Gastrocnemius medialis (tissue), 4 donors: ENCODE measurements at regions not wholly inside any gene's neighbourhood (a gene's known extent, or its start where the extent isn't known, plus 50 kb on each side); places are given as distances from the start of the nearest gene placed in this dataset.
"Not testable (repeated sequence)": the region's sequence is repeated elsewhere in the genome, so short reads cannot be mapped to it uniquely, and the experiment has no call there.

Experiments used
- ATAC-seq, 2 donors: fragments of 150-250 bp; one replicate each; pipeline ENCODE4 v1.9.1; 2016
- DNase-seq, 2 donors: peaks; one replicate each; pipeline ENCODE4 v3.0.0-alpha.2; 2019
- H3K27ac ChIP-seq, 4 donors: fragments of 200-600 bp; sonication (generic); 1 replicate in 1 of 4; 2 replicates in 3 of 4; pipeline ENCODE4 v1.5.1; 2016 to 2018; ENCODE audit warnings: mild to moderate bottlenecking in 2 of 4, moderate library complexity in 1 of 4
- H3K27me3 ChIP-seq, 3 donors: fragments of 200-600 bp; sonication (generic) in 2 of 3; 1 replicate in 1 of 3; 2 replicates in 2 of 3; pipeline versions ENCODE4 v1.5.1 to v1.6.0; 2016 to 2019; ENCODE audit warnings: mild to moderate bottlenecking in 1 of 3, moderate library complexity in 1 of 3
- H3K36me3 ChIP-seq, 2 donors: fragments of 200-600 bp; sonication (generic) in 1 of 2; one replicate each; pipeline ENCODE4 v1.5.1; 2017 to 2018
- H3K4me1 ChIP-seq, 2 donors: fragments of 200-600 bp; sonication (generic) in 1 of 2; one replicate each; pipeline ENCODE4 v1.5.1; 2016 to 2017; ENCODE audit warnings: mild to moderate bottlenecking in 2 of 2
- H3K4me3 ChIP-seq, 4 donors: fragments of 200-600 bp; sonication (generic) in 3 of 4; 1 replicate in 1 of 4; 2 replicates in 3 of 4; pipeline ENCODE4 v1.5.1; 2016 to 2019; ENCODE audit warnings: mild to moderate bottlenecking in 2 of 4
- H3K9me3 ChIP-seq, 3 donors: fragments of 200-600 bp; sonication (generic) in 2 of 3; 1 replicate in 1 of 3; 2 replicates in 2 of 3; pipeline ENCODE4 v1.5.1; 2016 to 2019
- CTCF ChIP-seq, 5 experiments: fragments of 450-650 bp in 3 of 5; fragments of 200-600 bp in 2 of 5; sonication (generic) in 2 of 5; IDR thresholded peaks in 4 of 5; conservative IDR thresholded peaks in 1 of 5; 1 replicate in 4 of 5; 2 replicates in 1 of 5; pipeline ENCODE4 v1.5.1; 2016 to 2019; ENCODE audit warnings: antibody characterized with exemption in 5 of 5, mild to moderate bottlenecking in 3 of 5, moderate library complexity in 3 of 5
- POLR2A ChIP-seq, 2 donors: fragments of 450-650 bp; IDR thresholded peaks; one replicate each; pipeline ENCODE4 v1.6.1; 2017; ENCODE audit warnings: antibody characterized with exemption in 2 of 2, mild to moderate bottlenecking in 2 of 2, moderate library complexity in 2 of 2
- in situ Hi-C, 4 donors: fragments of 200-750 bp; cut with MboI; loops; one replicate each; pipeline versions ENCODE4 v1.15.0 to v1.8.0; 2017; ENCODE audit warnings: low sequenced_read_pairs in 4 of 4
- intact Hi-C: fragments of 100-400 bp; cut with DNase I; formaldehyde crosslinking; loops from one replicate; pipeline ENCODE4 v1.15.1; 2023; ENCODE audit warnings: low total_unique reads

- intact Hi-C loops = no loop called here
- no peaks in the 10 kb centered on the region for H3K36me3 ChIP-seq
- H3K27me3 ChIP-seq = no peaks in the 10 kb centered on the region
- no peak overlapping the region for H3K4me3 ChIP-seq
- no peak overlapping the region for H3K27ac ChIP-seq
- H3K9me3 ChIP-seq = no peaks in the 10 kb centered on the region
- H3K4me1 ChIP-seq = no peaks in the 10 kb centered on the region
- DNase-seq (no peak), ATAC-seq (no peak)
- TF ChIP-seq POLR2A (IDR thresholded peaks at IDR 0.05) (no peak), CTCF (IDR thresholded peaks at IDR 0.05 in 4 of 5, conservative IDR thresholded peaks at IDR 0.05 in 1 of 5) (no peak)
- in situ Hi-C loops = loop anchor here in 1 of 4 donors (5.0 kb wide), 1 partner anchor 489 kb away; no protein-coding TSS in a partner anchor
Measured at GRCh38 chr7:55261386-55261770, 103.8 kb upstream of the LANCL2 start.

GRCh38 chr7:55265328-55265727, 99.8 kb upstream of the LANCL2 start:
- H3K36me3 ChIP-seq, H3K27ac ChIP-seq, H3K4me1 ChIP-seq, H3K27me3 ChIP-seq, in situ Hi-C loops, intact Hi-C loops, H3K9me3 ChIP-seq, DNase-seq, H3K4me3 ChIP-seq, ATAC-seq: not testable (repeated sequence)

- no peak for DNase-seq
- H3K4me1 ChIP-seq = no peaks in the 10 kb centered on the region
- H3K4me3 ChIP-seq = no peak overlapping the region
- H3K36me3 ChIP-seq = no peaks in the 10 kb centered on the region
- H3K27me3 ChIP-seq = no peaks in the 10 kb centered on the region
- TF ChIP-seq CTCF (IDR thresholded peaks at IDR 0.05 in 4 of 5, conservative IDR thresholded peaks at IDR 0.05 in 1 of 5) (no peak), POLR2A (IDR thresholded peaks at IDR 0.05) (no peak)
- no peak overlapping the region for H3K27ac ChIP-seq
- no peak for ATAC-seq
- intact Hi-C loops (no loop called here), in situ Hi-C loops (no loop called here)
- H3K9me3 ChIP-seq = no peaks in the 10 kb centered on the region
Measured at GRCh38 chr7:55265836-55266642, 99.1 kb upstream of the LANCL2 start.

GRCh38 chr7:55271069-55271626, 94.0 kb upstream of the LANCL2 start:
- intact Hi-C loops = no loop called here
- no peak for TF ChIP-seq POLR2A (IDR thresholded peaks at IDR 0.05)
- TF ChIP-seq CTCF (IDR thresholded peaks at IDR 0.05 in 4 of 5, conservative IDR thresholded peaks at IDR 0.05 in 1 of 5) = no peak
- H3K9me3 ChIP-seq = no peaks in the 10 kb centered on the region

GRCh38 chr7:55271661-55272060, 93.5 kb upstream of the LANCL2 start:
- Histone ChIP-seq H3K9me3 (no peaks in the 10 kb centered on the region), H3K27ac (no peak overlapping the region), H3K4me1 (no peaks in the 10 kb centered on the region), H3K27me3 (no peaks in the 10 kb centered on the region), H3K4me3 (no peak overlapping the region), H3K36me3 (no peaks in the 10 kb centered on the region)
- DNase-seq (no peak), ATAC-seq (no peak)
- intact Hi-C loops (no loop called here), in situ Hi-C loops (loop anchor here in 1 of 4 donors (10.0 kb wide), 1 partner anchor 143 kb away; no protein-coding TSS in a partner anchor)
- TF ChIP-seq CTCF (IDR thresholded peaks at IDR 0.05 in 4 of 5, conservative IDR thresholded peaks at IDR 0.05 in 1 of 5) = no peak
- no peak for TF ChIP-seq POLR2A (IDR thresholded peaks at IDR 0.05)

More at GRCh38 chr7:55271069-55271626, 94.0 kb upstream of the LANCL2 start:
- H3K4me3 ChIP-seq = no peak overlapping the region
- no peak overlapping the region for H3K27ac ChIP-seq
- H3K4me1 ChIP-seq = no peaks in the 10 kb centered on the region
- ATAC-seq (no peak), DNase-seq (no peak)
- in situ Hi-C loops = loop anchor here in 1 of 4 donors (10.0 kb wide), 1 partner anchor 144 kb away; no protein-coding TSS in a partner anchor
- H3K27me3 ChIP-seq = no peaks in the 10 kb centered on the region
- H3K36me3 ChIP-seq = no peaks in the 10 kb centered on the region
